ENCODE measurements at regions not wholly inside any gene's neighbourhood (a gene's known extent, or its start where the extent isn't known, plus 50 kb on each side); places are given as distances from the start of the nearest gene placed in this dataset.

DNA sequence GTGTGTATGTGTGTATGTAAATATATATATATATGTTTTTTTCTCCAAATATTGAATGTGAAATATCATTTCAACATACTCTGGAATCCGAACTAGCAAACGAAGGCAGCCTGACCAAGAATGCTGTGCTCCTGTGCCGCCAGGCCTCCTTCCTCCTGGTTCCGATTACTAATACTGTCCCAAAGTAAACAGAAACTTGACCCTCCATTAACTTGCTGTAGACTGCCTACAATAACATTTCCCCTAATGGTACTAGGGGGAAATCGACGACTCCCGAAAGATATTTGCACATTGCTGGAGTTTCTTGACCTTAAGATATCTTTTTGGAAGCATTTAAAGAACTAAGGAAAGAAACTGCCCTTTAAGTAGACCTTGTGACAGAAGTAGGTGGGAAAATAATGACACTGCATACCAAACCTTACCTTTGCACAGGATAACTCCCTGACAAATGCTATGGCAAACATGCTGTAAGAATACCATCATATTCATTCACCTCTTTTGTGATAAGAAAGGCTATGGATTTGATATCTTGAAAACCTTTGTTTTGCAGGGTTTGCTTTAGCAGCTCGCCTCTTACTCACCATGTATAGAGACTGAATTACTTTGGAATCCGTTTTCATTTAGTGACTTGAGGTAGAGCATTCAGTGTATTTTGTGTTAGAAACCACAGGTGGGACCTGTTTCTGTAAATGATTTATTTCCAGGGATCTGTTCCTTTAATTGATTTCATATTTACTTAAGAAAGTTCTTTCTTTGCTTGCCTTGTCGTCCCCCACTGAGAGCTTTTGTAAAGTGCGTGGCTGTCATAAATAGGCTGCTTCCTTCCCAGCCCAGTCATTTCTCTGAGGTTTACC is 80.1 kb downstream of the KLF5 start:
- TF ChIP-seq POLR2AphosphoS5 (IDR thresholded peaks at IDR 0.05; ENCODE audit: borderline replicate concordance, low read depth, low read length) (no peak), EZH2 (IDR thresholded peaks at IDR 0.05) (no peak), FOXP2 (optimal IDR thresholded peaks at IDR 0.05; ENCODE audit: control extremely low read depth, extremely low read length, insufficient read depth) (no peak)

Data from SK-N-MC (cell line).